ENCODE measurements at regions not wholly inside any gene's neighbourhood (a gene's known extent, or its start where the extent isn't known, plus 50 kb on each side); places are given as distances from the start of the nearest gene placed in this dataset.

GRCh38 chr14:44778604-44779003 is 183.1 kb downstream of the KLHL28 start:
- H3K4me3 ChIP-seq = no peak overlapping the region
- POLR2A ChIA-PET = no interaction called here
- TF ChIP-seq RCOR1 (IDR thresholded peaks at IDR 0.05; ENCODE audit: low read depth, low read length) (no peak), POLR2A (IDR thresholded peaks at IDR 0.05; ENCODE audit: low read length) (no peak), BCL3 (IDR thresholded peaks at IDR 0.05) (no peak), FOSL2 (IDR thresholded peaks at IDR 0.05) (no peak), FOSL2 (CRISPR knock-in tag; IDR thresholded peaks at IDR 0.05) (no peak), CBX2 (IDR thresholded peaks at IDR 0.05; ENCODE audit: borderline replicate concordance, low read depth) (no peak), SMC3 (IDR thresholded peaks at IDR 0.05) (no peak), HOXB13 (CRISPR knock-in tag; IDR thresholded peaks at IDR 0.05; ENCODE audit: low read depth) (no peak), FOXS1 (CRISPR knock-in tag; IDR thresholded peaks at IDR 0.05) (no peak), PBX3 (IDR thresholded peaks at IDR 0.05) (no peak), ESRRA (IDR thresholded peaks at IDR 0.05; ENCODE audit: borderline replicate concordance, low read length) (no peak)
- CTCF ChIA-PET = no interaction called here
- H3K4me2 ChIP-seq = no peak overlapping the region
- H3K27ac ChIP-seq = no peak overlapping the region
- ATAC-seq (no peak), DNase-seq (ENCODE audit: low read depth in 1 of 2, low spot score in 1 of 2) (no peak), FAIRE-seq (no peak)
- WGBS (ENCODE audit: missing lambda C conversion rate) = 11% methylated on average over 2 of the region's 2 CpGs
- no peaks in the 10 kb centered on the region for H3K9me3 ChIP-seq
- no peaks in the 10 kb centered on the region for H3K4me1 ChIP-seq

- no peak overlapping the region for H3K4me2 ChIP-seq
- ATAC-seq (no peak), FAIRE-seq (peak; percentile 36), DNase-seq (ENCODE audit: low read depth in 1 of 2, low spot score in 1 of 2) (no peak)
- H3K9me3 ChIP-seq = no peaks in the 10 kb centered on the region
- POLR2A ChIA-PET = no interaction called here
- H3K27ac ChIP-seq = no peak overlapping the region
- H3K4me1 ChIP-seq = no peaks in the 10 kb centered on the region
- no peak overlapping the region for H3K4me3 ChIP-seq
- TF ChIP-seq CBX8 (IDR thresholded peaks at IDR 0.05) = no peak
- TF ChIP-seq USF2 (IDR thresholded peaks at IDR 0.05) = no peak
- no peak for TF ChIP-seq ZNF302 (CRISPR knock-in tag; IDR thresholded peaks at IDR 0.05)
- no peak for TF ChIP-seq ZSCAN20 (CRISPR knock-in tag; IDR thresholded peaks at IDR 0.05)
- TF ChIP-seq PHF8 (IDR thresholded peaks at IDR 0.05; ENCODE audit: borderline replicate concordance, low read depth) = no peak
- TF ChIP-seq EHF (CRISPR knock-in tag; IDR thresholded peaks at IDR 0.05) = no peak
- no peak for TF ChIP-seq CBX2 (IDR thresholded peaks at IDR 0.05; ENCODE audit: borderline replicate concordance, low read depth)
- TF ChIP-seq ESRRA (IDR thresholded peaks at IDR 0.05; ENCODE audit: borderline replicate concordance, low read length) = no peak
- no peak for TF ChIP-seq MYC (IDR thresholded peaks at IDR 0.05; ENCODE audit: borderline replicate concordance, low read length)
- no peak for TF ChIP-seq HMGXB4 (CRISPR knock-in tag; IDR thresholded peaks at IDR 0.05; ENCODE audit: borderline replicate concordance)
- TF ChIP-seq FOXS1 (CRISPR knock-in tag; IDR thresholded peaks at IDR 0.05) = no peak
- no peak for TF ChIP-seq FOSB (CRISPR knock-in tag; IDR thresholded peaks at IDR 0.05)
- TF ChIP-seq HOXB13 (CRISPR knock-in tag; IDR thresholded peaks at IDR 0.05; ENCODE audit: low read depth) = no peak
- 17% methylated on average over 5 of the region's 5 CpGs for WGBS (ENCODE audit: missing lambda C conversion rate)
- CTCF ChIA-PET = no interaction called here
These were observed 184.2 kb downstream of the KLHL28 start for GRCh38 chr14:44777584-44777983.

- Histone ChIP-seq H3K9me3 (no peaks in the 10 kb centered on the region), H3K4me3 (no peak overlapping the region), H3K4me1 (no peaks in the 10 kb centered on the region), H3K4me2 (no peak overlapping the region), H3K27ac (no peak overlapping the region)
- POLR2A ChIA-PET = no interaction called here
- WGBS (ENCODE audit: missing lambda C conversion rate) = 30% methylated on average over 3 of the region's 3 CpGs
- ATAC-seq (no peak), FAIRE-seq (no peak), DNase-seq (ENCODE audit: low read depth in 1 of 2, low spot score in 1 of 2) (no peak)
- CTCF ChIA-PET = interaction anchor here (0.6 kb wide), 1 partner anchor 28 kb away, joined by 3 read pairs; no protein-coding TSS in a partner anchor
- TF ChIP-seq REST (IDR thresholded peaks at IDR 0.05) (no peak), CEBPB (IDR thresholded peaks at IDR 0.05) (no peak), GATA3 (IDR thresholded peaks at IDR 0.05; ENCODE audit: borderline replicate concordance) (no peak), PBX3 (IDR thresholded peaks at IDR 0.05) (no peak), SMC3 (IDR thresholded peaks at IDR 0.05) (no peak), HEYL (CRISPR knock-in tag; IDR thresholded peaks at IDR 0.05) (no peak)
These were observed 186.5 kb downstream of the KLHL28 start for GRCh38 chr14:44775248-44775647.
